HG03196 (cell line): ENCODE measurements at regions not wholly inside any gene's neighbourhood (a gene's known extent, or its start where the extent isn't known, plus 50 kb on each side); places are given as distances from the start of the nearest gene placed in this dataset.
A peak's percentile ranks its signal among the peaks of the same experiment; 100 is the strongest.
"Not testable (repeated sequence)": the region's sequence is repeated elsewhere in the genome, so short reads cannot be mapped to it uniquely, and the experiment has no call there.

ENCODE experiments used
- ATAC-seq: cut with Tn5 transposase; IDR thresholded peaks from one replicate; pipeline ENCODE4 v1.9.1; 2021; ENCODE audit not compliant: unreplicated experiment

DNA sequence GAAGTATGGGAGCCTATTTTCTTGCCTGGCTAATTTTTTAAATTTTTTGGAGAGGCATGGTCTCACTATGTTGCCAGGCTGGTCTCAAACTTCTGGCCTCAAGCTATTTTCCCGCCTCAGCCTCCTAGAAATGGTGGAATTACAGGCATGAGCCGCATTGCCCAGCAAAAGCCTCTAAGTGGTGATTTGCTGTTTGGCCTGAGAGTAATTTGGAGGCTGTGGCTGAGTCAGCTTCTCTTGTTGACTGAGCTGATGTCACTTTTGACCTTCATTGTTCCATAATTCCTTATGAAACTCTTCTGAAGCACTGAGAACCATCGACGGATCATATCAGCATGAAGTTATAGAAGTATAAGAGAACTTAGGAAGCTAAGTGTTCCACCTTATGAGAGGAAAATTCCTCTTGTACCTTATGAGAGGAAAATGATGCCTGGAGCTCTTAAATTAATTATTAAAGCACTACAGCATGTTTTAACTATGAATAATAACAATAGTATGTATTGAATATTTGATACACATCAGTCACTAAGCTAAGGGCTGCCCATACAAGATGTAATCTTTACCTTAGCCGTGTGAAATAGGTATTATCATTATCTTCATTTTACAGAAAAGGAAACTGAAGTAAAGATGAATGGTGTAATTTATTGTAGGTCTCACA, 220.8 kb upstream of the MON1B start:
- ATAC-seq = no peak

GRCh38 chr16:76970745-76971099, 220.3 kb upstream of the MON1B start:
- no peak for ATAC-seq

- ATAC-seq = peak; percentile 92
Measured at GRCh38 chr16:76976101-76976500, 214.9 kb upstream of the MON1B start.

GRCh38 chr16:76976756-76977155, 214.2 kb upstream of the MON1B start:
- ATAC-seq = no peak

GRCh38 chr16:76984196-76984595, 206.8 kb upstream of the MON1B start:
- no peak for ATAC-seq

DNA sequence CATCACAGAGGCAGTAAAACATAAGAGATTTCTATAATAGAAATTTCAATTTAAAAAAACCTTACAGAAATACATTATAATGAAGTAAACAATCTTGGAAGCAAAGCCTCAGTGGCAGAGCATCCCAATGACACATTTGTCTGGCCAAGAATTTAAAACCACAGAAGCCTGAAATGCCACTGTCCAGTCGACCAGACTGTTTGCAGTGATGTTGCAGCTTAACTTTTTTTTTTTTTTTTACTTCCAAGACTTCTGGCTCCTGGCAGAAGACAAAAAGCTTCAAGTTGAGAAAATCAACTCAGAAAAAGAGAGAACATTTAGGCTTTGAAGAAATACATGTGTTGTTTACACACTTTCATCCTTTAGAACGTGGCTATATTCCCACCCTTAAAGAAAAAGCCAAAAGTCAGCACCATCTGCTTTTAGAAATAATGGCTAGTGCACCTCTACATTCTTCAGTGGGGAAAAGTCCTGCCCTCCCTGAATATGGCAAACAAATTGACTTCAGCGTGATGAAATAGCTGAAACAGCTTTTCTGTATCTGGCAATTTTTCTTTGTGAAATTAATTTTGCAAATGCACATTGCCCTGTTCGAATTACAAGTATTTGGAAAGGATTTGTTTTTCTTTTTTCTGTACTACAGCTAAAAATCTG, 205.5 kb upstream of the MON1B start:
- ATAC-seq = no peak

DNA sequence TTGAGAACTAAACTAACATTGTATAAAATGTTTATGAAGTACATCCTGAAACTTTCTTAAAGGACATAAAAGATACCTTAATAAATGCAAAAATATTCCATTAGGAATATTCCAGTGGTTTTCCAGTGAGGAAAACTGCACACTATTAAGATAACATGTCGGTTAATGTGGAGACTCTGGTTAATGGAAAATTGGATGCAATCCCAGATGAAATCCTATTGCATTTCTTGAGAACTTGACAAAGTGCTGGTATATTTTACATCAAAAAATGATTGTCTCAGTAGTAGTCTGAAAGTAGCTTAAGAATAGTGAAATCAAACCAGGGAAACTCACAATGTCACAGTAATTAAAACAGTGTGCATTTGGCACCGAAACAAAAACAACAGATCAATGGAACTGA, 202.5 kb upstream of the MON1B start:
- ATAC-seq = no peak

DNA sequence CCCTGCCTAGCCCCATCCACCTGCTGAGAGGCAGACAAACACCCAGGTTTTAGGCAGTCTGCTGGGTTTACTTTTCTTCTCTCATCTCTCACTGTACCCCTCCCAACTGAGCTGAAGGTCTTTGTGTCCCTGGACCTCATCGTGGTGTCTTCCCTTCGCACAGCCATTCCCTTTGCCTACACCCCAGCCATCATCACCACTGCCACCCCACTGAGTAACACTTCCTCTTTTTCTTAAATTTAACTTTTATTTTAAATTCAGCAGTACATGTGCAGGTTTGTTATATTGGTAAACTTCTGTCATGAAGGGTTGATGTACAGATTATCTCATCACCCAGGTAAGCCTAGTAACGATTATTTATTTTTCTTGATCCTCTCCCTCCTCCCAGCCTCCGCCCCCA, 188.3 kb upstream of the MON1B start:
- no peak for ATAC-seq

DNA sequence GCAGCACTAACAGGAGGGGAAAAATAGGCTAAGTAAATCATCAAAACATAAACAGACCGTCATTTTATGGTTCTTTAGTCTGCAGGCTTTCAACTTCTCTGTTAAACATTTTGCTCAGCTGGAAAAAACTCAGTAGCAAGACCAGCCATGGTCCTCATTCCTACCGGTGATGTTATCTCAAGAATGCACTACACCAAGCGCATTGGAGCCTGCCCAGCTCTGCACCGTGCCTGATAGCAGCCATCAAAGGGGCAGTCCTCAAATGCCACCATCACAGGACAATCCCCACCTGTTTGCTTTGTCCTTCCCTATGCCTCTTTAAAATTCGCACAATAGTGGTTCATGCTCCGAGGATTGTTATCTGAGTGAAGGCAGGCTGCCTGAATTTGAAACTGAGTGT, 181.5 kb upstream of the MON1B start:
- no peak for ATAC-seq

- ATAC-seq = no peak
Measured at GRCh38 chr16:77014441-77014840, 176.5 kb upstream of the MON1B start.

DNA sequence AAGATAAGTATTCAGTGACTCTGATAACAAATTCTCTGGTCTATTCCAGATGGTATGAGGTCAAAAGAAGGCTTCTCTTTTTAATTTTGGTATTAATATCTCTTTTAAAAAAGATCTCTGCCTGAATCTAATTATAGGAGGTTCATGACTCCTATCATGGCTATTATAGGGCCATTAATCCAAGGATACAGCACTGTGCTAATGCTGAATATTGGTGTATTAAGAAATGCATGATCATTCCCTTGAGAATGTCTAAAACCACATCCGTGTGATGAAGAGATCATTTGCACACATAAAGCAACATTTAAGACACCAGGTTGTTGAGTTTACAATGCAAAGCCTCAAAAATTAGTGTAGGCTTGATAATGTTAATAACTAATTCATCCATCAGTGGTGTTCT, 160.4 kb upstream of the MON1B start:
- ATAC-seq = no peak

DNA sequence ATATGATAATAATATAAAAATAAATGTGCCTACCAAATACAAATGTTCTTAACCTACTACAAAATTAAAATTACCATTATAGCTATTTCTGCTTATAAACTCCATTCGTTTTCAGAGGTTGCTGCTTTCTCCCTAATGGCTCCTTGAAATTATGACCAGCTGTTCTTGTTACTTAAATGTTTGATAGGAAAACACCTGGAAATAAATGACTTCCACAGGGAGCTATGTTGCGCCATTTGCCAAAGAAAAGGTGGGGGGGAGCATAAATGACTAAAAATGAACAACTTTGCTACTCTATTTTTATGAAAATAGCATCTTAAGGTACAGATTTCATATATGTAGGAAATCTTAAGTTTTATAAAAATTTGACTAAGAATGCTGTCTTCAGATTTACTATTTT, 157.5 kb upstream of the MON1B start:
- ATAC-seq = no peak

DNA sequence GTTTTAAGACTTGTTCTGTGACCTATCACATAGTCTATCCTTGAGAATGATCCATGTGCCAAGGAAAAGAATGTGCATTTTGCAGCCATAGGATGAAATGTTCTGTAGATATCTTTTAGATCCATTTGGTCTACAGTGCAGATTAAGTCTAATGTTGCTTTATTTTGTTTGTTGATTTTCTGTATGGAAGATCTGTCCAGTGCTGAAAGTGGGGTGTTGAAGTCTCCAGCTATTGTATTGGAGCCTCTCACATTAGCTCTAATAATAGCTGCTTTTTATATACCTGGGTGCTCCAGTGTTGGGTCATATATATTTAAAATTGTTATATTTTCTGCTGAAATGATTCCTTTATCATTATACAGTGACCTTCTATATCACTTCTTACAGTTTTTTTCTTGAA, 155.6 kb upstream of the MON1B start:
- no peak for ATAC-seq

GRCh38 chr16:77037696-77038347, 153.2 kb upstream of the MON1B start:
- ATAC-seq = no peak

- ATAC-seq = no peak
Measured at GRCh38 chr16:77041468-77041867, 149.5 kb upstream of the MON1B start.

- no peak for ATAC-seq
Measured at GRCh38 chr16:77043076-77043475, 147.9 kb upstream of the MON1B start.

DNA sequence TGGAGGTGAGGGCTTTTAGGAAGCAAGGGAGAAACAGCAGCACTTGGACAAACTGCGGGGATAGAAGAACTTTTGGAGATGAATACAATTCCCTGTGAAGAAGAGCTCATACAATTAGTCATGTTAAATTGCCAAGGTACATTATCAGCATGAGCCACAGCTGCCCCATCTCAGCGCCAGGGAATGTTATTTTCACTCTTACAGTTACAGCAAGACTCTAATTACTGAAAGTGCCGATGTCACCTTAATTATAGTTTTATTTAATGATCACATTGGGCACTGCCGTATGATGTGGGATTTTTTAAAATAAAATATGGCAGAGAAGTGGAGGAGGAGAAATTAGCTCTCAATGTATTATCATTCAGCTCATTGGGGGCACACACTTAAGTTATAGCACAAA, 144.8 kb upstream of the MON1B start:
- ATAC-seq = no peak

DNA sequence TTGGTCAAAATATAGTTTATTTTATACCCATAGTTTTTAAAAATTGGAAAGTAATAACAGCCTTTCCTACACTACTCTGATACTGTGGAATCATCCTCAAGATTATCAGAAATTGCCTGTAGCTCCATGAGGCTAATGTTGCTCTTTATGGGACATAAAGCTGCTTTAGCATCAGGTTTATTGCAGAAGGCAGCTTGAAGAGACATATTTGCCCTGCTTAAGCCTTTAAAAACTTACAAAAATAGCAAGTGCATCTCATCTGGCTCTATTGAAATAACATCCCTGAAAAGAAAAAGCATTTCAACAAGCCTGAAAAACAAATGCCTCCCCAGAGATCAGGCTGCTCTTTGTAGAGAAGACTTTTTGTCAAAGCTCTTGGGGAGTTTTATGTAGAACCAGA, 142.9 kb upstream of the MON1B start:
- ATAC-seq = no peak

GRCh38 chr16:77049577-77049976, 141.4 kb upstream of the MON1B start:
- ATAC-seq = no peak

- not testable (repeated sequence) for ATAC-seq
Measured at GRCh38 chr16:77056597-77056996, 134.4 kb upstream of the MON1B start.

- no peak for ATAC-seq
Measured at GRCh38 chr16:77057161-77057774, 133.7 kb upstream of the MON1B start.

GRCh38 chr16:77059446-77059845, 131.5 kb upstream of the MON1B start:
- no peak for ATAC-seq
